K562 (cell line): ENCODE measurements at regions not wholly inside any gene's neighbourhood (a gene's known extent, or its start where the extent isn't known, plus 50 kb on each side); places are given as distances from the start of the nearest gene placed in this dataset.

ENCODE experiments used
- ESRRB ChIP-seq: fragments of 250-450 bp; sonication (Bioruptor Pico); IDR thresholded peaks from 2 replicates; pipeline ENCODE4 v1.5.0; 2020; ENCODE audit warnings: mild to moderate bottlenecking, moderate library complexity, borderline replicate concordance
- ZKSCAN3 ChIP-seq: fragments of 250-450 bp; sonication (Bioruptor Pico); IDR thresholded peaks from 2 replicates; pipeline ENCODE4 v1.4.0; 2020
- TF ChIP-seq, protein P1 (sequence below), 2 experiments: fragments of 450-650 bp; IDR thresholded peaks; 2 replicates each; pipeline ENCODE4 v1.6.1; 2018; ENCODE audit warnings: mild to moderate bottlenecking in 2 of 2, low read depth in 1 of 2; ENCODE audit not compliant: partially characterized antibody in 2 of 2
- TF ChIP-seq, protein P2 (sequence below), 2 experiments: fragments of 450-650 bp; formaldehyde crosslinking in 1 of 2; IDR thresholded peaks; 2 replicates each; pipeline versions ENCODE4 v1.4.0 to v1.6.1; 2014 to 2020; ENCODE audit warnings: mild to moderate bottlenecking in 2 of 2, borderline replicate concordance in 1 of 2, low read depth in 1 of 2
- TF ChIP-seq, protein P3 (sequence below), 2 experiments: fragments of 450-650 bp in 1 of 2; sonication (generic) in 1 of 2; formaldehyde crosslinking; conservative IDR thresholded peaks; 2 replicates each; pipeline versions ENCODE4 v1.4.0 to v1.8.1; 2020 to 2022; ENCODE audit warnings: mild to moderate bottlenecking in 1 of 2, missing genetic modification reagents in 1 of 2
- TF ChIP-seq, protein P4 (sequence below), 3 experiments: IDR thresholded peaks in 2 of 3; conservative IDR thresholded peaks in 1 of 3; 2 replicates each; pipeline ENCODE4 v1.5.1; 2011 to 2012; ENCODE audit warnings: low read length in 3 of 3, mild to moderate bottlenecking in 3 of 3, control low read depth in 2 of 3, improper control_type of control experiment in 1 of 3, inconsistent platforms in 1 of 3, low read depth in 1 of 3, mixed read lengths in 1 of 3, moderate library complexity in 1 of 3; ENCODE audit not compliant: insufficient read depth in 2 of 3
- TF ChIP-seq, protein P5 (sequence below): fragments of 450-650 bp; IDR thresholded peaks from 2 replicates; pipeline ENCODE4 v1.6.1; 2017; ENCODE audit warnings: mild to moderate bottlenecking, moderate library complexity

DNA sequence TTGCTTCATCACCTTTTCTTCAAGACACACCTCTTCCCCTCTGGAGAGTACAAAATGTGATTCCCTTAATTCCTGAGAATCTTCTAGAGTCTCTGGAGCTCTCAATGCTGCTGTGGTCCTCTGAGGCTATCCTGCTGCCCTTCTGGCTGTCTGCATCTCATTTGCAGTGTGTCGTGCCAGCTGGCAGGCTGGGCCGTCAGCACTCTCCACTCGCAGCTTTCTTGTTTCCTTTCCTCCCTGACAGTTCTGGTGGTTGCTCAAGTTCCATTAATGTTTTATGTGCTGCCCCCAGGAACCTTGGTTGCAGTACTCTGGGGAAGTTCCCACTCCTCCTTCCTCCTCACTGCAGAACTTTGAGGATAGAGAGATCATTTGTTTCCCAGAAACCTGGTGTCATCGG lies 210.8 kb upstream of the ROPN1 start (continued):
- TF ChIP-seq, protein P1, sequence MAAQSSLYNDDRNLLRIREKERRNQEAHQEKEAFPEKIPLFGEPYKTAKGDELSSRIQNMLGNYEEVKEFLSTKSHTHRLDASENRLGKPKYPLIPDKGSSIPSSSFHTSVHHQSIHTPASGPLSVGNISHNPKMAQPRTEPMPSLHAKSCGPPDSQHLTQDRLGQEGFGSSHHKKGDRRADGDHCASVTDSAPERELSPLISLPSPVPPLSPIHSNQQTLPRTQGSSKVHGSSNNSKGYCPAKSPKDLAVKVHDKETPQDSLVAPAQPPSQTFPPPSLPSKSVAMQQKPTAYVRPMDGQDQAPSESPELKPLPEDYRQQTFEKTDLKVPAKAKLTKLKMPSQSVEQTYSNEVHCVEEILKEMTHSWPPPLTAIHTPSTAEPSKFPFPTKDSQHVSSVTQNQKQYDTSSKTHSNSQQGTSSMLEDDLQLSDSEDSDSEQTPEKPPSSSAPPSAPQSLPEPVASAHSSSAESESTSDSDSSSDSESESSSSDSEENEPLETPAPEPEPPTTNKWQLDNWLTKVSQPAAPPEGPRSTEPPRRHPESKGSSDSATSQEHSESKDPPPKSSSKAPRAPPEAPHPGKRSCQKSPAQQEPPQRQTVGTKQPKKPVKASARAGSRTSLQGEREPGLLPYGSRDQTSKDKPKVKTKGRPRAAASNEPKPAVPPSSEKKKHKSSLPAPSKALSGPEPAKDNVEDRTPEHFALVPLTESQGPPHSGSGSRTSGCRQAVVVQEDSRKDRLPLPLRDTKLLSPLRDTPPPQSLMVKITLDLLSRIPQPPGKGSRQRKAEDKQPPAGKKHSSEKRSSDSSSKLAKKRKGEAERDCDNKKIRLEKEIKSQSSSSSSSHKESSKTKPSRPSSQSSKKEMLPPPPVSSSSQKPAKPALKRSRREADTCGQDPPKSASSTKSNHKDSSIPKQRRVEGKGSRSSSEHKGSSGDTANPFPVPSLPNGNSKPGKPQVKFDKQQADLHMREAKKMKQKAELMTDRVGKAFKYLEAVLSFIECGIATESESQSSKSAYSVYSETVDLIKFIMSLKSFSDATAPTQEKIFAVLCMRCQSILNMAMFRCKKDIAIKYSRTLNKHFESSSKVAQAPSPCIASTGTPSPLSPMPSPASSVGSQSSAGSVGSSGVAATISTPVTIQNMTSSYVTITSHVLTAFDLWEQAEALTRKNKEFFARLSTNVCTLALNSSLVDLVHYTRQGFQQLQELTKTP (IDR thresholded peaks at IDR 0.05; ENCODE audit: low read depth in 1 of 2, partially characterized antibody in 2 of 2), result no peak
- TF ChIP-seq, protein P2, sequence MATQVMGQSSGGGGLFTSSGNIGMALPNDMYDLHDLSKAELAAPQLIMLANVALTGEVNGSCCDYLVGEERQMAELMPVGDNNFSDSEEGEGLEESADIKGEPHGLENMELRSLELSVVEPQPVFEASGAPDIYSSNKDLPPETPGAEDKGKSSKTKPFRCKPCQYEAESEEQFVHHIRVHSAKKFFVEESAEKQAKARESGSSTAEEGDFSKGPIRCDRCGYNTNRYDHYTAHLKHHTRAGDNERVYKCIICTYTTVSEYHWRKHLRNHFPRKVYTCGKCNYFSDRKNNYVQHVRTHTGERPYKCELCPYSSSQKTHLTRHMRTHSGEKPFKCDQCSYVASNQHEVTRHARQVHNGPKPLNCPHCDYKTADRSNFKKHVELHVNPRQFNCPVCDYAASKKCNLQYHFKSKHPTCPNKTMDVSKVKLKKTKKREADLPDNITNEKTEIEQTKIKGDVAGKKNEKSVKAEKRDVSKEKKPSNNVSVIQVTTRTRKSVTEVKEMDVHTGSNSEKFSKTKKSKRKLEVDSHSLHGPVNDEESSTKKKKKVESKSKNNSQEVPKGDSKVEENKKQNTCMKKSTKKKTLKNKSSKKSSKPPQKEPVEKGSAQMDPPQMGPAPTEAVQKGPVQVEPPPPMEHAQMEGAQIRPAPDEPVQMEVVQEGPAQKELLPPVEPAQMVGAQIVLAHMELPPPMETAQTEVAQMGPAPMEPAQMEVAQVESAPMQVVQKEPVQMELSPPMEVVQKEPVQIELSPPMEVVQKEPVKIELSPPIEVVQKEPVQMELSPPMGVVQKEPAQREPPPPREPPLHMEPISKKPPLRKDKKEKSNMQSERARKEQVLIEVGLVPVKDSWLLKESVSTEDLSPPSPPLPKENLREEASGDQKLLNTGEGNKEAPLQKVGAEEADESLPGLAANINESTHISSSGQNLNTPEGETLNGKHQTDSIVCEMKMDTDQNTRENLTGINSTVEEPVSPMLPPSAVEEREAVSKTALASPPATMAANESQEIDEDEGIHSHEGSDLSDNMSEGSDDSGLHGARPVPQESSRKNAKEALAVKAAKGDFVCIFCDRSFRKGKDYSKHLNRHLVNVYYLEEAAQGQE (IDR thresholded peaks at IDR 0.05; ENCODE audit: borderline replicate concordance), result no peak
- TF ChIP-seq, protein P2 (CRISPR knock-in tag; IDR thresholded peaks at IDR 0.05; ENCODE audit: low read depth), result no peak
- TF ChIP-seq, protein P3, sequence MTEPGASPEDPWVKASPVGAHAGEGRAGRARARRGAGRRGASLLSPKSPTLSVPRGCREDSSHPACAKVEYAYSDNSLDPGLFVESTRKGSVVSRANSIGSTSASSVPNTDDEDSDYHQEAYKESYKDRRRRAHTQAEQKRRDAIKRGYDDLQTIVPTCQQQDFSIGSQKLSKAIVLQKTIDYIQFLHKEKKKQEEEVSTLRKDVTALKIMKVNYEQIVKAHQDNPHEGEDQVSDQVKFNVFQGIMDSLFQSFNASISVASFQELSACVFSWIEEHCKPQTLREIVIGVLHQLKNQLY (CRISPR knock-in tag; conservative IDR thresholded peaks at IDR 0.05), result no peak
- TF ChIP-seq ZKSCAN3 (CRISPR knock-in tag), result no peak
- TF ChIP-seq ESRRB (CRISPR knock-in tag), result no peak
- TF ChIP-seq, protein P4, sequence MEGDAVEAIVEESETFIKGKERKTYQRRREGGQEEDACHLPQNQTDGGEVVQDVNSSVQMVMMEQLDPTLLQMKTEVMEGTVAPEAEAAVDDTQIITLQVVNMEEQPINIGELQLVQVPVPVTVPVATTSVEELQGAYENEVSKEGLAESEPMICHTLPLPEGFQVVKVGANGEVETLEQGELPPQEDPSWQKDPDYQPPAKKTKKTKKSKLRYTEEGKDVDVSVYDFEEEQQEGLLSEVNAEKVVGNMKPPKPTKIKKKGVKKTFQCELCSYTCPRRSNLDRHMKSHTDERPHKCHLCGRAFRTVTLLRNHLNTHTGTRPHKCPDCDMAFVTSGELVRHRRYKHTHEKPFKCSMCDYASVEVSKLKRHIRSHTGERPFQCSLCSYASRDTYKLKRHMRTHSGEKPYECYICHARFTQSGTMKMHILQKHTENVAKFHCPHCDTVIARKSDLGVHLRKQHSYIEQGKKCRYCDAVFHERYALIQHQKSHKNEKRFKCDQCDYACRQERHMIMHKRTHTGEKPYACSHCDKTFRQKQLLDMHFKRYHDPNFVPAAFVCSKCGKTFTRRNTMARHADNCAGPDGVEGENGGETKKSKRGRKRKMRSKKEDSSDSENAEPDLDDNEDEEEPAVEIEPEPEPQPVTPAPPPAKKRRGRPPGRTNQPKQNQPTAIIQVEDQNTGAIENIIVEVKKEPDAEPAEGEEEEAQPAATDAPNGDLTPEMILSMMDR (IDR thresholded peaks at IDR 0.05 in 2 of 3, conservative IDR thresholded peaks at IDR 0.05 in 1 of 3; ENCODE audit: insufficient read depth in 2 of 3, low read depth in 1 of 3, low read length in 3 of 3), result no peak
- TF ChIP-seq, protein P5, sequence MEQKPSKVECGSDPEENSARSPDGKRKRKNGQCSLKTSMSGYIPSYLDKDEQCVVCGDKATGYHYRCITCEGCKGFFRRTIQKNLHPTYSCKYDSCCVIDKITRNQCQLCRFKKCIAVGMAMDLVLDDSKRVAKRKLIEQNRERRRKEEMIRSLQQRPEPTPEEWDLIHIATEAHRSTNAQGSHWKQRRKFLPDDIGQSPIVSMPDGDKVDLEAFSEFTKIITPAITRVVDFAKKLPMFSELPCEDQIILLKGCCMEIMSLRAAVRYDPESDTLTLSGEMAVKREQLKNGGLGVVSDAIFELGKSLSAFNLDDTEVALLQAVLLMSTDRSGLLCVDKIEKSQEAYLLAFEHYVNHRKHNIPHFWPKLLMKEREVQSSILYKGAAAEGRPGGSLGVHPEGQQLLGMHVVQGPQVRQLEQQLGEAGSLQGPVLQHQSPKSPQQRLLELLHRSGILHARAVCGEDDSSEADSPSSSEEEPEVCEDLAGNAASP, result no peak
